B cell (primary cell): ENCODE measurements at regions not wholly inside any gene's neighbourhood (a gene's known extent, or its start where the extent isn't known, plus 50 kb on each side); places are given as distances from the start of the nearest gene placed in this dataset.

ENCODE experiments used
- ATAC-seq: fragments of 200-7000 bp; cut with Tn5 transposase; one replicate; pipeline ENCODE4 v1.10.0; 2021; ENCODE audit warnings: low read depth, mild to moderate bottlenecking, moderate number of reproducible peaks, moderate library complexity
- CTCF ChIA-PET: fragments of 350-600 bp; sonication (Branson Sonifier 250); formaldehyde crosslinking; loops from one replicate; lab custom pipeline; 2021; ENCODE audit warnings: antibody characterized with exemption, inconsistent platforms; lab: Charles Lee
- POLR2A ChIA-PET: fragments of 350-600 bp; sonication (Branson Sonifier 250); formaldehyde crosslinking; loops from one replicate; lab custom pipeline; 2021; ENCODE audit warnings: antibody characterized with exemption; lab: Charles Lee
- DNase-seq: peaks from one replicate; pipeline ENCODE4 v3.0.0; 2013
- H2AFZ ChIP-seq: 2 replicates; pipeline ENCODE4 v1.6.1; 2012; ENCODE audit warnings: mild to moderate bottlenecking, low read depth, low read length; ENCODE audit not compliant: insufficient read depth, poor library complexity, severe bottlenecking
- H3K27ac ChIP-seq, 2 donors: 1 replicate in 1 of 2; 2 replicates in 1 of 2; pipeline ENCODE4 v1.5.1; 2012 to 2013; ENCODE audit warnings: low read length in 2 of 2, mild to moderate bottlenecking in 2 of 2, moderate library complexity in 1 of 2
- H3K27me3 ChIP-seq, 4 experiments: fragments of 200-600 bp in 1 of 4; sonication (generic) in 1 of 4; replicated peaks in 1 of 4; 1 replicate in 2 of 4; 2 replicates in 2 of 4; pipeline versions ENCODE4 v1.6.1 to v1.7.0; 2013 to 2016; ENCODE audit warnings: low read length in 3 of 4, mild to moderate bottlenecking in 2 of 4, mixed read lengths in 1 of 4, moderate library complexity in 1 of 4; ENCODE audit not compliant: insufficient read depth in 4 of 4, control insufficient read depth in 3 of 4; ENCODE audit errors: control extremely low read depth in 1 of 4
- H3K36me3 ChIP-seq, 2 experiments: replicated peaks in 1 of 2; 1 replicate in 1 of 2; 2 replicates in 1 of 2; pipeline versions ENCODE4 v1.6.1 to v1.7.1; 2013; ENCODE audit warnings: low read length in 1 of 2; ENCODE audit not compliant: insufficient read depth in 2 of 2, control insufficient read depth in 1 of 2; ENCODE audit errors: control extremely low read depth in 1 of 2, extremely low read depth in 1 of 2
- H3K4me1 ChIP-seq, 2 donors: fragments of 200-600 bp in 1 of 2; sonication (generic) in 1 of 2; 1 replicate in 1 of 2; 2 replicates in 1 of 2; pipeline versions ENCODE4 v1.5.1 to v1.6.1; 2013 to 2017; ENCODE audit warnings: low read length in 2 of 2; ENCODE audit not compliant: control insufficient read depth in 2 of 2, insufficient read depth in 2 of 2
- H3K4me2 ChIP-seq: replicated peaks from 2 replicates; pipeline ENCODE3; 2012; ENCODE audit warnings: mild to moderate bottlenecking, low read depth, low read length; ENCODE audit not compliant: poor library complexity, severe bottlenecking
- H3K4me3 ChIP-seq, 5 experiments: fragments of 200-600 bp in 1 of 5; sonication (generic) in 1 of 5; 1 replicate in 3 of 5; 2 replicates in 2 of 5; pipeline versions ENCODE4 v1.5.1 to v1.7.0; 2011 to 2016; ENCODE audit warnings: low read length in 4 of 5, mild to moderate bottlenecking in 4 of 5, low read depth in 2 of 5, control low read depth in 1 of 5, moderate library complexity in 1 of 5; ENCODE audit not compliant: insufficient read depth in 1 of 5; ENCODE audit errors: control extremely low read depth in 1 of 5, extremely low read depth in 1 of 5
- H3K79me2 ChIP-seq: fragments of 200-600 bp; sonication (generic); one replicate; pipeline ENCODE4 v1.6.0; 2016; ENCODE audit warnings: low read length; ENCODE audit not compliant: control insufficient read depth, insufficient read depth
- H3K9ac ChIP-seq: fragments of 200-600 bp; sonication (generic); 2 replicates; pipeline ENCODE4 v1.6.1; 2017; ENCODE audit warnings: mild to moderate bottlenecking, low read length, moderate library complexity
- H3K9me3 ChIP-seq, 3 donors: one replicate each; pipeline versions ENCODE4 v1.6.1 to v1.7.1; 2013; ENCODE audit warnings: low read length in 2 of 3; ENCODE audit not compliant: control insufficient read depth in 2 of 3, insufficient read depth in 1 of 3; ENCODE audit errors: control extremely low read depth in 1 of 3
- H4K20me1 ChIP-seq: 2 replicates; pipeline ENCODE4 v1.6.0; 2012; ENCODE audit warnings: mild to moderate bottlenecking, low read length; ENCODE audit not compliant: insufficient read depth, control insufficient read depth, poor library complexity, severe bottlenecking
- H3K27ac Mint-ChIP-seq: one replicate; pipeline ENCODE4 v1.8.0; 2021; ENCODE audit warnings: mixed read lengths
- H3K27me3 Mint-ChIP-seq: one replicate; pipeline ENCODE4 v1.8.0; 2021; ENCODE audit warnings: mixed read lengths
- H3K4me1 Mint-ChIP-seq: one replicate; pipeline ENCODE4 v1.8.0; 2021; ENCODE audit warnings: mixed read lengths
- H3K4me3 Mint-ChIP-seq: one replicate; pipeline ENCODE4 v1.8.0; 2021; ENCODE audit warnings: mixed read lengths
- H3K9me3 Mint-ChIP-seq: one replicate; pipeline ENCODE4 v1.8.0; 2022; ENCODE audit warnings: mixed read lengths; ENCODE audit not compliant: insufficient read depth
- CTCF ChIP-seq: fragments of 200-600 bp; IDR thresholded peaks from one replicate; pipeline ENCODE4 v1.8.0; 2022; ENCODE audit warnings: antibody characterized with exemption, mild to moderate bottlenecking
- EZH2 ChIP-seq: IDR thresholded peaks from 2 replicates; pipeline ENCODE4 v1.6.1; 2012; ENCODE audit warnings: borderline replicate concordance, low read depth, mild to moderate bottlenecking, moderate library complexity, low read length; ENCODE audit not compliant: insufficient read depth, poor library complexity, severe bottlenecking
- WGBS: methylation state at CpG from one replicate; pipeline ENCODE4 v1.1.5; 2013; ENCODE audit warnings: missing lambda C conversion rate; ENCODE audit not compliant: insufficient coverage; 5-methylcytosine and 5-hydroxymethylcytosine counted together
- intact Hi-C: fragments of 100-400 bp; cut with micrococcal nuclease; formaldehyde crosslinking; loops from one replicate; pipeline ENCODE4 v1.10.0; 2022

- Mint-ChIP-seq H3K4me1 (no peaks in the 10 kb centered on the region), H3K9me3 (no peaks in the 10 kb centered on the region), H3K27me3 (no peaks in the 10 kb centered on the region), H3K4me3 (no peak overlapping the region), H3K27ac (no peak overlapping the region)
- no peaks in the 10 kb centered on the region for H3K4me1 ChIP-seq
- H3K36me3 ChIP-seq, result no peaks in the 10 kb centered on the region
- H3K79me2 ChIP-seq, result no peaks in the 10 kb centered on the region
- ChIA-PET CTCF (no interaction called here), POLR2A (no interaction called here)
- no peak overlapping the region for H3K4me2 ChIP-seq
- DNase-seq (peak; percentile 14), ATAC-seq (no peak)
- 43% methylated on average over 15 of the region's 15 CpGs for WGBS
- no peaks in the 10 kb centered on the region for H4K20me1 ChIP-seq
- no peak overlapping the region for H3K4me3 ChIP-seq
- H3K9ac ChIP-seq, result no peak overlapping the region
- H3K27me3 ChIP-seq, result no peaks in the 10 kb centered on the region
- no peak for TF ChIP-seq EZH2
- TF ChIP-seq CTCF, result peak; percentile 33
- H3K9me3 ChIP-seq, result peaks cover 0 to 7% (median 0%) of the 10 kb centered on the region in 3 donors
- no peak overlapping the region for H2AFZ ChIP-seq
- H3K27ac ChIP-seq, result no peak overlapping the region
- intact Hi-C loops, result no loop called here
Measured at GRCh38 chr14:37874429-37875109, 279.1 kb downstream of the TTC6 start.

GRCh38 chr14:37888234-37888633 lies 292.8 kb downstream of the TTC6 start:
- no peaks in the 10 kb centered on the region for H3K27me3 Mint-ChIP-seq

More at GRCh38 chr14:37888234-37888633, 292.8 kb downstream of the TTC6 start:
- Mint-ChIP-seq H3K4me3 (no peak overlapping the region), H3K9me3 (peaks cover 3% of the 10 kb centered on the region), H3K27ac (no peak overlapping the region), H3K4me1 (no peaks in the 10 kb centered on the region)
- H3K4me3 ChIP-seq, result no peak overlapping the region
- no peaks in the 10 kb centered on the region for H4K20me1 ChIP-seq
- H3K9me3 ChIP-seq, result peaks cover 0 to 3% (median 0%) of the 10 kb centered on the region in 3 donors
- peaks cover 0 to 3% (median 0%) of the 10 kb centered on the region in 4 experiments for H3K27me3 ChIP-seq
- no CpG with 5 or more reads among the region's 1 CpG for WGBS
- no peaks in the 10 kb centered on the region for H3K4me1 ChIP-seq
- H2AFZ ChIP-seq, result no peak overlapping the region
- no peaks in the 10 kb centered on the region for H3K79me2 ChIP-seq
- no peak overlapping the region for H3K9ac ChIP-seq
- TF ChIP-seq EZH2 (no peak), CTCF (no peak)
- POLR2A ChIA-PET, result no interaction called here
- CTCF ChIA-PET, result interaction anchor here (1.1 kb wide), 1 partner anchor 16 kb away, joined by 3 read pairs; no protein-coding TSS in a partner anchor
- intact Hi-C loops, result no loop called here
- no peak overlapping the region for H3K4me2 ChIP-seq
- ATAC-seq (no peak), DNase-seq (no peak)
- no peak overlapping the region for H3K27ac ChIP-seq
- no peaks in the 10 kb centered on the region for H3K36me3 ChIP-seq
